Endothelial cell of umbilical vein (primary cell): ENCODE measurements at regions not wholly inside any gene's neighbourhood (a gene's known extent, or its start where the extent isn't known, plus 50 kb on each side); places are given as distances from the start of the nearest gene placed in this dataset.

Experiments used
- BruUV-seq: library from RNA; stranded (reverse); fragments of 400-500 nt; replicated peaks from 2 replicates; lab custom pipeline; 2021; lab: Mats Ljungman, UMichigan
- CTCF ChIA-PET: fragments of 300-600, 350-600 bp; sonication (Branson Sonifier 250); formaldehyde crosslinking; loops from one replicate; lab custom pipeline; 2021; ENCODE audit warnings: antibody characterized with exemption, inconsistent platforms; lab: Charles Lee
- POLR2A ChIA-PET: fragments of 300-600, 350-600 bp; sonication (Branson Sonifier 250); formaldehyde crosslinking; loops from one replicate; lab custom pipeline; 2021; ENCODE audit warnings: antibody characterized with exemption, inconsistent platforms; lab: Charles Lee
- DNase-seq: peaks from one replicate; pipeline ENCODE4 v3.0.0-alpha.2; 2011; ENCODE audit warnings: low read depth, low spot score
- FAIRE-seq: peaks from 2 replicates; lab custom pipeline; 2011; peaks lifted over from hg19 to GRCh38; lab: Jason Lieb, UNC
- H2AFZ ChIP-seq: 2 replicates; pipeline ENCODE4 v1.6.0; 2012; ENCODE audit warnings: low read depth, low read length, control low read depth, inconsistent platforms
- H3K27ac ChIP-seq: 2 replicates; pipeline ENCODE4 v1.5.1; 2011; ENCODE audit warnings: low read depth, mild to moderate bottlenecking, control low read depth, low read length, moderate library complexity; ENCODE audit not compliant: insufficient read depth
- H3K27me3 ChIP-seq, 2 experiments: 2 replicates each; pipeline versions ENCODE4 v1.6.0 to v1.6.1; 2011; ENCODE audit warnings: low read length in 2 of 2, mixed read lengths in 1 of 2; ENCODE audit not compliant: control insufficient read depth in 2 of 2, insufficient read depth in 2 of 2
- H3K36me3 ChIP-seq, 2 experiments: 2 replicates in 1 of 2; 3 replicates in 1 of 2; pipeline ENCODE4 v1.5.1; 2011; ENCODE audit warnings: low read length in 2 of 2, mild to moderate bottlenecking in 1 of 2, moderate library complexity in 1 of 2; ENCODE audit not compliant: control insufficient read depth in 2 of 2, insufficient read depth in 2 of 2; ENCODE audit errors: extremely low read depth in 1 of 2
- H3K4me1 ChIP-seq: 3 replicates; pipeline ENCODE4 v1.5.1; 2011; ENCODE audit warnings: mild to moderate bottlenecking, low read length; ENCODE audit not compliant: control insufficient read depth, insufficient read depth; ENCODE audit errors: extremely low read depth
- H3K4me2 ChIP-seq: 2 replicates; pipeline ENCODE4 v1.6.1; 2011; ENCODE audit warnings: low read length, control low read depth, mixed read lengths; ENCODE audit not compliant: insufficient read depth
- H3K4me3 ChIP-seq, 3 experiments: fragments of 200-600 bp in 1 of 3; sonication (generic), shearing (Covaris generic) in 1 of 3; replicated peaks in 1 of 3; 2 replicates each; pipeline ENCODE4 v1.5.1; 2011 to 2016; ENCODE audit warnings: control low read depth in 3 of 3, low read length in 3 of 3, mild to moderate bottlenecking in 2 of 3, inconsistent platforms in 1 of 3, low read depth in 1 of 3, moderate library complexity in 1 of 3; ENCODE audit not compliant: insufficient read depth in 1 of 3
- H3K79me2 ChIP-seq: 2 replicates; pipeline ENCODE4 v1.6.0; 2012; ENCODE audit warnings: low read length, inconsistent platforms; ENCODE audit not compliant: control insufficient read depth, insufficient read depth
- H3K9ac ChIP-seq: replicated peaks from 2 replicates; pipeline ENCODE3; 2011; ENCODE audit warnings: low read length, control low read depth; ENCODE audit not compliant: insufficient read depth; ENCODE audit errors: extremely low read depth
- H3K9me1 ChIP-seq: replicated peaks from 3 replicates; pipeline ENCODE4 v1.6.0; 2011; ENCODE audit warnings: mild to moderate bottlenecking, low read length; ENCODE audit not compliant: control insufficient read depth, insufficient read depth; ENCODE audit errors: extremely low read depth
- H3K9me3 ChIP-seq: replicated peaks from 2 replicates; pipeline ENCODE4 v1.5.1; 2012; ENCODE audit warnings: low read length, inconsistent platforms; ENCODE audit not compliant: control insufficient read depth, insufficient read depth
- H4K20me1 ChIP-seq: replicated peaks from 2 replicates; pipeline ENCODE3; 2011; ENCODE audit warnings: mild to moderate bottlenecking, low read length; ENCODE audit not compliant: control insufficient read depth, insufficient read depth; ENCODE audit errors: extremely low read depth
- FOS ChIP-seq: IDR thresholded peaks from 2 replicates; pipeline ENCODE4 v1.6.1; 2011; ENCODE audit warnings: mild to moderate bottlenecking, low read length, moderate library complexity, borderline replicate concordance; ENCODE audit not compliant: insufficient read depth
- JUN ChIP-seq: IDR thresholded peaks from 2 replicates; pipeline ENCODE4 v1.6.1; 2011; ENCODE audit warnings: borderline replicate concordance, low read depth; ENCODE audit not compliant: insufficient read length, insufficient read depth
- dilution Hi-C: fragments of 300-500 bp; cut with MboI; formaldehyde crosslinking; loops from one replicate; pipeline ENCODE4 v1.15.0; 2019; ENCODE audit warnings: low sequenced_read_pairs; ENCODE audit not compliant: extremely low pct_ligation_motif_present
- intact Hi-C: fragments of 100-400 bp; cut with micrococcal nuclease; formaldehyde crosslinking; loops from one replicate; pipeline ENCODE4 v1.10.0; 2022
- TF ChIP-seq, protein P1 (sequence below), 2 donors: IDR thresholded peaks; 1 replicate in 1 of 2; 2 replicates in 1 of 2; pipeline ENCODE4 v1.5.1; 2011; ENCODE audit warnings: low read length in 2 of 2, mild to moderate bottlenecking in 2 of 2, moderate library complexity in 2 of 2, control low read depth in 1 of 2, inconsistent platforms in 1 of 2, low read depth in 1 of 2; ENCODE audit not compliant: insufficient read depth in 1 of 2; ENCODE audit errors: extremely low read depth in 1 of 2

GRCh38 chr1:102178480-102178879, 181.8 kb upstream of the OLFM3 start:
- Histone ChIP-seq H3K9ac (no peak overlapping the region), H3K9me3 (no peaks in the 10 kb centered on the region), H3K4me3 (no peak overlapping the region), H3K9me1 (no peaks in the 10 kb centered on the region), H3K27ac (no peak overlapping the region), H3K36me3 (no peaks in the 10 kb centered on the region), H3K4me1 (no peaks in the 10 kb centered on the region), H3K4me2 (no peak overlapping the region), H2AFZ (no peak overlapping the region), H3K79me2 (no peaks in the 10 kb centered on the region), H4K20me1 (no peaks in the 10 kb centered on the region), H3K27me3 (no peaks in the 10 kb centered on the region)
- no peak for FAIRE-seq
- TF ChIP-seq JUN, result no peak
- TF ChIP-seq, protein P1, sequence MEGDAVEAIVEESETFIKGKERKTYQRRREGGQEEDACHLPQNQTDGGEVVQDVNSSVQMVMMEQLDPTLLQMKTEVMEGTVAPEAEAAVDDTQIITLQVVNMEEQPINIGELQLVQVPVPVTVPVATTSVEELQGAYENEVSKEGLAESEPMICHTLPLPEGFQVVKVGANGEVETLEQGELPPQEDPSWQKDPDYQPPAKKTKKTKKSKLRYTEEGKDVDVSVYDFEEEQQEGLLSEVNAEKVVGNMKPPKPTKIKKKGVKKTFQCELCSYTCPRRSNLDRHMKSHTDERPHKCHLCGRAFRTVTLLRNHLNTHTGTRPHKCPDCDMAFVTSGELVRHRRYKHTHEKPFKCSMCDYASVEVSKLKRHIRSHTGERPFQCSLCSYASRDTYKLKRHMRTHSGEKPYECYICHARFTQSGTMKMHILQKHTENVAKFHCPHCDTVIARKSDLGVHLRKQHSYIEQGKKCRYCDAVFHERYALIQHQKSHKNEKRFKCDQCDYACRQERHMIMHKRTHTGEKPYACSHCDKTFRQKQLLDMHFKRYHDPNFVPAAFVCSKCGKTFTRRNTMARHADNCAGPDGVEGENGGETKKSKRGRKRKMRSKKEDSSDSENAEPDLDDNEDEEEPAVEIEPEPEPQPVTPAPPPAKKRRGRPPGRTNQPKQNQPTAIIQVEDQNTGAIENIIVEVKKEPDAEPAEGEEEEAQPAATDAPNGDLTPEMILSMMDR (IDR thresholded peaks at IDR 0.05; ENCODE audit: extremely low read depth in 1 of 2, insufficient read depth in 1 of 2, low read depth in 1 of 2, low read length in 2 of 2), result no peak
- dilution Hi-C loops (no loop called here), intact Hi-C loops (loop anchor here (5.0 kb wide), 1 partner anchor 1029 kb away; no protein-coding TSS in a partner anchor)
- ChIA-PET POLR2A (no interaction called here), CTCF (no interaction called here)
- no peak for DNase-seq
- BruUV-seq, result no TSS peak

- DNase-seq (no peak), FAIRE-seq (no peak)
- Histone ChIP-seq H2AFZ (no peak overlapping the region), H3K4me3 (no peak overlapping the region), H3K27ac (no peak overlapping the region), H3K4me1 (no peaks in the 10 kb centered on the region), H4K20me1 (no peaks in the 10 kb centered on the region), H3K79me2 (no peaks in the 10 kb centered on the region), H3K9me3 (no peaks in the 10 kb centered on the region), H3K9me1 (no peaks in the 10 kb centered on the region), H3K9ac (no peak overlapping the region), H3K4me2 (no peak overlapping the region), H3K27me3 (no peaks in the 10 kb centered on the region), H3K36me3 (no peaks in the 10 kb centered on the region)
- TF ChIP-seq, protein P1 (IDR thresholded peaks at IDR 0.05; ENCODE audit: extremely low read depth in 1 of 2, insufficient read depth in 1 of 2, low read depth in 1 of 2, low read length in 2 of 2), result peak in 1 of 2 donors; percentile 51
- no peak for TF ChIP-seq FOS
- BruUV-seq, result no TSS peak
- ChIA-PET POLR2A (no interaction called here), CTCF (interaction anchor here (0.9 to 1.1 kb wide), 2 partner anchors 10 to 49 kb away, joined by 3 read pairs; no protein-coding TSS in a partner anchor)
- dilution Hi-C loops, result no loop called here
- intact Hi-C loops, result no loop called here
Measured at GRCh38 chr1:102174259-102174863, 177.6 kb upstream of the OLFM3 start.
